Adrenal gland (tissue), 5 donors: ENCODE measurements at regions not wholly inside any gene's neighbourhood (a gene's known extent, or its start where the extent isn't known, plus 50 kb on each side); places are given as distances from the start of the nearest gene placed in this dataset.

ENCODE experiments used
- POLR2A ChIP-seq, 2 donors: fragments of 450-650 bp; IDR thresholded peaks; one replicate each; pipeline ENCODE4 v1.6.1; 2017; ENCODE audit warnings: antibody characterized with exemption in 2 of 2, mild to moderate bottlenecking in 2 of 2, moderate library complexity in 1 of 2
- TF ChIP-seq, protein P1 (sequence below), 6 experiments: fragments of 450-650 bp in 4 of 6; fragments of 200-600 bp in 2 of 6; sonication (generic) in 1 of 6; IDR thresholded peaks; 1 replicate in 5 of 6; 2 replicates in 1 of 6; pipeline versions ENCODE4 v1.5.1 to v1.8.0; 2016 to 2021; ENCODE audit warnings: antibody characterized with exemption in 6 of 6, mild to moderate bottlenecking in 2 of 6, moderate library complexity in 1 of 6
- donor health status: DM: no; HTN: no; CAD: no.

DNA sequence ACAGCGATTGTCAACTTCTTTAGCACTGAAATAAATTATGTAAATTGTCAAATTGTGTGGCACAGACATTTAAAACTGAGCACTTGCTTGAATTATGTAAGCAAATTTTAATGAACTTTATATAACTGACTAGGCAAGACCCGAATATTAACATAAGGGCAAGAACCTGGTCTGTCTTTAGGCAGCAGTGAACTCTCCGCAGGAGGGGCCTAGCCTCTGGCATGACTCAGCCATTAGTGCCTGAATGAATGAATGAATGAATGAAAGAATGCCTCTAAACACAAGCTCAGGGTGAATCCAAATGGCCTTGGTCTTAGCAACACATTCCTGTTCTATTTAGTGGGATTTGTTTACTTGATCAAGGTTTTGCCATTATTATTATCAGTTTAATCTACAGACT, 654.7 kb upstream of the ARGLU1 start:
- TF ChIP-seq, protein P1, sequence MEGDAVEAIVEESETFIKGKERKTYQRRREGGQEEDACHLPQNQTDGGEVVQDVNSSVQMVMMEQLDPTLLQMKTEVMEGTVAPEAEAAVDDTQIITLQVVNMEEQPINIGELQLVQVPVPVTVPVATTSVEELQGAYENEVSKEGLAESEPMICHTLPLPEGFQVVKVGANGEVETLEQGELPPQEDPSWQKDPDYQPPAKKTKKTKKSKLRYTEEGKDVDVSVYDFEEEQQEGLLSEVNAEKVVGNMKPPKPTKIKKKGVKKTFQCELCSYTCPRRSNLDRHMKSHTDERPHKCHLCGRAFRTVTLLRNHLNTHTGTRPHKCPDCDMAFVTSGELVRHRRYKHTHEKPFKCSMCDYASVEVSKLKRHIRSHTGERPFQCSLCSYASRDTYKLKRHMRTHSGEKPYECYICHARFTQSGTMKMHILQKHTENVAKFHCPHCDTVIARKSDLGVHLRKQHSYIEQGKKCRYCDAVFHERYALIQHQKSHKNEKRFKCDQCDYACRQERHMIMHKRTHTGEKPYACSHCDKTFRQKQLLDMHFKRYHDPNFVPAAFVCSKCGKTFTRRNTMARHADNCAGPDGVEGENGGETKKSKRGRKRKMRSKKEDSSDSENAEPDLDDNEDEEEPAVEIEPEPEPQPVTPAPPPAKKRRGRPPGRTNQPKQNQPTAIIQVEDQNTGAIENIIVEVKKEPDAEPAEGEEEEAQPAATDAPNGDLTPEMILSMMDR (IDR thresholded peaks at IDR 0.05), result no peak
- no peak for TF ChIP-seq POLR2A (IDR thresholded peaks at IDR 0.05)
